ENCODE measurements at regions not wholly inside any gene's neighbourhood (a gene's known extent, or its start where the extent isn't known, plus 50 kb on each side); places are given as distances from the start of the nearest gene placed in this dataset.

- TF ChIP-seq EP300 (IDR thresholded peaks at IDR 0.05) = no peak
- TF ChIP-seq POLR2AphosphoS5 (IDR thresholded peaks at IDR 0.05) = no peak
- no peak for TF ChIP-seq POLR2A (IDR thresholded peaks at IDR 0.05)
- TF ChIP-seq, protein P1, sequence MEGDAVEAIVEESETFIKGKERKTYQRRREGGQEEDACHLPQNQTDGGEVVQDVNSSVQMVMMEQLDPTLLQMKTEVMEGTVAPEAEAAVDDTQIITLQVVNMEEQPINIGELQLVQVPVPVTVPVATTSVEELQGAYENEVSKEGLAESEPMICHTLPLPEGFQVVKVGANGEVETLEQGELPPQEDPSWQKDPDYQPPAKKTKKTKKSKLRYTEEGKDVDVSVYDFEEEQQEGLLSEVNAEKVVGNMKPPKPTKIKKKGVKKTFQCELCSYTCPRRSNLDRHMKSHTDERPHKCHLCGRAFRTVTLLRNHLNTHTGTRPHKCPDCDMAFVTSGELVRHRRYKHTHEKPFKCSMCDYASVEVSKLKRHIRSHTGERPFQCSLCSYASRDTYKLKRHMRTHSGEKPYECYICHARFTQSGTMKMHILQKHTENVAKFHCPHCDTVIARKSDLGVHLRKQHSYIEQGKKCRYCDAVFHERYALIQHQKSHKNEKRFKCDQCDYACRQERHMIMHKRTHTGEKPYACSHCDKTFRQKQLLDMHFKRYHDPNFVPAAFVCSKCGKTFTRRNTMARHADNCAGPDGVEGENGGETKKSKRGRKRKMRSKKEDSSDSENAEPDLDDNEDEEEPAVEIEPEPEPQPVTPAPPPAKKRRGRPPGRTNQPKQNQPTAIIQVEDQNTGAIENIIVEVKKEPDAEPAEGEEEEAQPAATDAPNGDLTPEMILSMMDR (IDR thresholded peaks at IDR 0.05) = no peak
- Histone ChIP-seq H3K4me3 (no peak overlapping the region), H3K36me3 (no peaks in the 10 kb centered on the region), H3K9me3 (no peaks in the 10 kb centered on the region), H3K27me3 (no peaks in the 10 kb centered on the region), H3K27ac (no peak overlapping the region), H3K4me1 (no peaks in the 10 kb centered on the region)
- 57 to 65% (median 62%) methylated on average over 5 of the region's 5 CpGs for WGBS, 5 donors
- no peak for DNase-seq
- intact Hi-C loops (cut with DNase I; ENCODE audit: low total_unique reads) = no loop called here
These were observed 332.7 kb upstream of the MAGI2 start for GRCh38 chr7:79786187-79786586.

GRCh38 chr7:79785556-79785955, 332.1 kb upstream of the MAGI2 start:
- H3K27me3 ChIP-seq = no peaks in the 10 kb centered on the region
- H3K4me1 ChIP-seq = no peaks in the 10 kb centered on the region
- no peak for DNase-seq
- H3K9me3 ChIP-seq = no peaks in the 10 kb centered on the region
- TF ChIP-seq, protein P1 (IDR thresholded peaks at IDR 0.05) = no peak
- intact Hi-C loops (cut with DNase I; ENCODE audit: low total_unique reads) = no loop called here
- H3K36me3 ChIP-seq = no peaks in the 10 kb centered on the region
- no peak overlapping the region for H3K27ac ChIP-seq
- 71 to 78% (median 77%) methylated on average over 3 of the region's 3 CpGs for WGBS, 5 donors
- no peak overlapping the region for H3K4me3 ChIP-seq

DNA sequence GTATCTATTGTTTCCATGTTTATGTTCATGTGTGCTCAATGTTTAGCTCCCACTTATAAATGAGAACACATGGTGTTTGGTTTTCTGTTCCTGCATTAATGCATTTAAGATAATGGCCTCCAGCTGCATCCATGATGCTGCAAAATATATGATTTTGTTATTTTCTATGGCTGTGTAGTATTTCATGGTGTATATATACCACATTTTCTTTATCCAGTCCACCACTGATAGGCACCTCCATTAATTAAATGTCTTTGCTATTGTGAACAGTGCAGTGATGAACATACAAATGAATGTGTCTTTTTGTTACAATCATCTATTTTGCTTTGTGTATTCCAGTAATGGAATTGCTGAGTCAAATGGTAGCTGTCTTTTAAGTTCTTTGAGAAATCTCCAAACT, 329.4 kb upstream of the MAGI2 start:
- intact Hi-C loops (cut with DNase I; ENCODE audit: low total_unique reads) = no loop called here
- Histone ChIP-seq H3K4me3 (no peak overlapping the region), H3K27ac (no peak overlapping the region), H3K9me3 (no peaks in the 10 kb centered on the region), H3K36me3 (no peaks in the 10 kb centered on the region), H3K27me3 (no peaks in the 10 kb centered on the region), H3K4me1 (no peaks in the 10 kb centered on the region)
- TF ChIP-seq, protein P1 (IDR thresholded peaks at IDR 0.05) = no peak
- TF ChIP-seq POLR2A (IDR thresholded peaks at IDR 0.05) = no peak
- no peak for TF ChIP-seq POLR2AphosphoS5 (IDR thresholded peaks at IDR 0.05)
- TF ChIP-seq EP300 (IDR thresholded peaks at IDR 0.05) = no peak
- no peak for DNase-seq

- WGBS, 5 donors = 47 to 58% (median 51%) methylated on average over 3 of the region's 3 CpGs
- H3K4me1 ChIP-seq = no peaks in the 10 kb centered on the region
- H3K9me3 ChIP-seq = no peaks in the 10 kb centered on the region
- H3K27me3 ChIP-seq = no peaks in the 10 kb centered on the region
- H3K4me3 ChIP-seq = no peak overlapping the region
- no peaks in the 10 kb centered on the region for H3K36me3 ChIP-seq
- TF ChIP-seq POLR2AphosphoS5 (IDR thresholded peaks at IDR 0.05) (no peak), EP300 (IDR thresholded peaks at IDR 0.05) (no peak)
- DNase-seq = no peak
- intact Hi-C loops (cut with DNase I; ENCODE audit: low total_unique reads) = no loop called here
- no peak overlapping the region for H3K27ac ChIP-seq
These were observed 328.8 kb upstream of the MAGI2 start for GRCh38 chr7:79782256-79782655.

DNA sequence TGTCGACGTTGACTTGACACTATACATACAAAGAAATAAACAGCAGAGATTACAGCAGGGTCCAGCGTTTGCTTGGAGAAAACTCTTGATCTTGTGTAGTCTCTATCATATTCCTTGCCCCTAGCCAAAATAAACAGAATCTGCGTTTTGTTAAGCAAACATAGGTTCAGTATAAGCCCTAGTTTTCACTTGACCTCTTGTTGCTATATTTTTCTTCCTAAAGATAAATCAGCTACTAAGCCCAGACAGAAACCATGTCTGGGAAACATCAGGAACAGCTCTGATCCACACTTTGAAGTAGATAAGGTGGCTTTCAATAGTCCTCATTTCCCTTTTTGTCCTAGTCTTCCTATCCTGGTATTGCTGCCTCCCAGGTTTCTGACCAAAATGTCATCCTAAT, 328.2 kb upstream of the MAGI2 start:
- Histone ChIP-seq H3K27me3 (no peaks in the 10 kb centered on the region), H3K4me1 (no peaks in the 10 kb centered on the region), H3K27ac (no peak overlapping the region), H3K36me3 (no peaks in the 10 kb centered on the region), H3K4me3 (no peak overlapping the region), H3K9me3 (no peaks in the 10 kb centered on the region)
- no peak for TF ChIP-seq POLR2A (IDR thresholded peaks at IDR 0.05)
- TF ChIP-seq, protein P1 (IDR thresholded peaks at IDR 0.05) = no peak
- no peak for TF ChIP-seq POLR2AphosphoS5 (IDR thresholded peaks at IDR 0.05)
- no peak for TF ChIP-seq EP300 (IDR thresholded peaks at IDR 0.05)
- 13 to 29% (median 15%) methylated on average over 4 of the region's 4 CpGs for WGBS, 5 donors
- DNase-seq = peak in 1 of 2 donors; percentile 31
- intact Hi-C loops (cut with DNase I; ENCODE audit: low total_unique reads) = no loop called here

All from stomach (tissue), 8 donors.